Limb (tissue), 2 donors: ENCODE measurements at regions not wholly inside any gene's neighbourhood (a gene's known extent, or its start where the extent isn't known, plus 50 kb on each side); places are given as distances from the start of the nearest gene placed in this dataset.
"Not testable (repeated sequence)": the region's sequence is repeated elsewhere in the genome, so short reads cannot be mapped to it uniquely, and the experiment has no call there.

Experiments
- DNase-seq, 2 donors: peaks; one replicate each; pipeline ENCODE4 v3.0.0-alpha.2; 2016; ENCODE audit errors: extremely low spot score in 2 of 2

DNA sequence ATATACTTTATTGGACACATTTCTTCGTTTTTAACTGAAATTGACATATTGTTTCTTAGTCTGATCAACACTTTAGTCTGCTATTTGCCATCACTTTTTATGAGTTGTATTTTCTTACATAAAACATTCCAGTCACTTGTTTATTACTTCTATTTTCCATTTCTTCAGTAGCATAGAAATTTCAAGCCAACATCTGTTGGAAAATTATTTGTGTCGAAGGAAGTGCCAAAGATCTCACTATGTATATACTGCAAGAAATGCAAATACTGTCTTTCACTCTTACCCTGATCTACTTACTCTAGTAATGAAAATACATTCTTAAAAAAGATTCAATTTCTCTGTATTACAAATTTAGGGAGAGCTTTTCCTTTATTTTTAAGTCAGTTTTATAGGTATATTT lies 105.9 kb downstream of the SLC17A6 start:
- no peak for DNase-seq

DNA sequence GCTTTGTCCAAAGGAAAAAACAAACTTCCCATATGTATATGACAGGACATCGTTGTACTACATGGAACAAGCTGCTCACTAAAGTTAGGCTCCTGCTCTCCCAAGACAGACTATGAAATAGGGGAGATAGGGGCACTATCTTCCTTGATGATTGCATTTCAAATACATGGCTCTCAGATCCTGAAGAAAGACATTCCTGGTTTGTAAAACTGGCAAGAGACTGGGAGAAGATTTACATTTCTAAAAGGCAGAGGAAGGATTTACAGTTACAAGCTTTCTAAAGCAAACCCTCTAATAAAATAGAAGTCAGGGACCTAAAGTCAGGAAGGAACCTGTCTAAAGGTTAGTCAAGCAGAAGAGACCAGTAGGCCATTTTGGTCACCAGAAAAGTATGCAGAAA lies 103.7 kb downstream of the SLC17A6 start:
- DNase-seq = no peak

DNA sequence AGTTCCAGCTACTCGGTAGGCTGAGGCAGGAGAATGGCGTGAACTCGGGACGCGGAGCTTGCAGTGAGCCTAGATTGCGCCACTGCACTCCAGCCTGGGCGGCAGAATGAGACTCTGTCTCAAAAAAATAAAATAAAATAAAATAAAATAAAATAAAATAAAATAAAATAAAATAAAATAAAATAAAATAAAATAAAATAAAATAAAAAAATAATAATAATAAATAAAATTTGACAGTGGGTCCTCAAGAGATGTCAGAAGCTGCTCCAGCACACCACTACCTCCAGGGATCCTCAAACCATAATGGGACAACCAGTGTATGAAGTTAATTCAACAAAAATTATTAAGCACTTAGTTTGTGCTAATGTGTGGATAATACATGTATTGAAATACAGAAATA lies 97.4 kb downstream of the SLC17A6 start:
- not testable (repeated sequence) for DNase-seq

DNA sequence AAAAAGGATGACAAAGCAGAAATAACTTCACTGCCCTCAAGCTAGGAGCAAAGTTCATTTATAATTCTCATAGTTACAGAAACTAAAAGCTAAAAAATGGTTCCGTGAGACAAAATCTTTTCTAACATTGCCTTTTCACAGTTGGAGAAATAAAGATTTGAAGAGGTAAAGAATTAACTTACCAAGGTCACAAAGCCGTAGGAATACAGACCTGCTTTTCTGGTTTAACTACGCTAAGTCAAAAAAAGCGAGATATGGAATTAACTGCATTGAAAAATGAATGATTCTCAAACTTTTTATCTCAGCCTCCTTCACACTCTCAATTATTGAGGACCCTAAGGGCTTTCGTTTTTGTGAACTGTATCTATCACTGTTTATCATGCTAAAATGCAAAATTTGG lies 95.3 kb downstream of the SLC17A6 start:
- DNase-seq = no peak

DNA sequence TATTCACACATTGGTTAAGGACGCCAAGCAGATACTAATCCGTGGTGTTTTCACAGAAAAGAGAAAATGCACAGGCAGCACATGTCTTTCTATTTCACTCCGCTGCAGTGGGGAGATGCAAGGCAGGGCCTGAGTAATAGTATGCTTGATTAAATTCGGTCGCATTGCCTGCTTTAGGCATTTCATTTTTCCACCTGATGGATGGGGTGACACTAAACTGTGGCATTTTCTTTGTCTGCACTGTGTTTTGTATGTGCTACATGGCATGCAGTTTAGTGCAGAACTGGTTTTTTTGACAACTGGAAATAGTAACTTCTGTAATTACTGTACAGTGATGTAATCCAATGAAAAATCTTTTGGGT lies 94.9 kb downstream of the SLC17A6 start:
- no peak for DNase-seq

DNA sequence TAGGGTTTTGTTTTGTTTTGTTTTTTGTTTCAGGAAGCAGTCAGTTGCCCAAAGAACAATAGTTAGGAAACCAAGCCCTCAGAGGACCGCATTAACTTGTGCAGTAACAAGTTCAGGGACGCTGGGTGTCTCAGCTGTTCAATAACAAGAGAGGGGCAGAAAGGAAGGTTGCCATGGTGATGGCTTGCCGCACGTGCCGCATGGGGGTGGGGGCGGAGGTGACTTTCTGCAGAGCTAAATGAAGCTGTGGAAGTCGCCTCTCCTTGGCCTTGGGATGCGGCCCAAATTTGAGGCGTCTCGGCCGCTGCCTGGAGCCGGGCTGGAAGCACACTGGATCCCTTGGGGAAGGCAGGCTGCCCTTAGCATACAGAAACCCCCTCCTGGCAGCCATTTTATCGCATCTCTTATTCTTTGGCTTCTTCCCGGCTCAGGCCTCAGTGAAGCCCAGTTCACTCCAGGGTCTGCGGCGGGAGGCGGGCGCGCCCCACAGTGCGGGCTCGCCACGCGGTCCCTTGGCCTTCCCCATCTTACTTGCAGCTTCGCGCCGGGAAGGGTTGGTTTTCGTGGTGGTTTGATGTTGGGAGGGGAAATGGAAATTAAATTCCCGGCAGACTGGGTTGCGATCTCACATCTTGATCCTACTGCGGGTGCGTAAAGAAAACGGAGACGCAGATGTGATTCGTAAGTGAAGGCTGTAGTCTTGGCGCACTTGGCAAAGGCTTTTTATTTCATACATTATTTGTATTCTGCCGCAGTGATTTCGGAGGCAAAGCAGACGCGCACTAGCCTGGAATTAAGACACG lies 94.3 kb downstream of the SLC17A6 start:
- DNase-seq = peak; percentile 83 to 89

DNA sequence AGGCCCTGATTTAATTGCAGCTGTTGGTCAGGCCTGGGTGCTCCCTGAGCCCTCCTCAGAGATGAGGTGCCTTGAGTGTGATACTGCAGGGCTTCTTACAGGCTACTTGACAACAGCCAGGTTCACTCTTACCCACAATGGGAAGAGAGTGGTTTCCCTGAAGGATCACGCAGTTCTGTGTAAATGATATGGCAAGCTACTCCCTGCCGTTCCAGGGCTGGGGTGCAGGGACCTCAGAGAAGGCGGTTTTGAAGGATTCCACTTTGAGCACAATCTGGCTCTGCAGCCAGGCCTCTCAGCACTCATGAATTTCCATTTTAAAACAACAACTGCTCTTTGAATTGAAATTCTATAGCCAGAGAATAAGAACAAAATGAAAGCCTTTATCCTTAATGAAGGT lies 92.9 kb downstream of the SLC17A6 start:
- DNase-seq = peak in 1 of 2 donors; percentile 37

DNA sequence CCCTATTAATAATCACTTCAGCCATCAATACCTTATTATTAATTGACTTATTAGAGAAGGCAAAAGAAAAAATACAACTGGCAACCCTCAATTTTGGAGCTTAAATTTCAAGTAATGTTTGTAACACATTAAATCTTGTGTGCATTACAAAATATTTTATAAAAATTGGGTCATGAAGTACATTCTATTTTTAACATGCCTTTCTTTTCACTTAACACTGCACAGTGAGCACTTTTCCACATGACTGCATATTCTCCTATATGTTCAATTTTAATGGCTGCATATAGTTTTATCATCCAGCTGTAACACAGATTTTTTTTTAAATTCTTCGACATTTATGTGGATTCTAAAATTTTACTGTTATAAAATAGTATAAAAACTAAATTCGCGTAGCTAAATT lies 92.5 kb downstream of the SLC17A6 start:
- DNase-seq = peak in 1 of 2 donors; percentile 52

DNA sequence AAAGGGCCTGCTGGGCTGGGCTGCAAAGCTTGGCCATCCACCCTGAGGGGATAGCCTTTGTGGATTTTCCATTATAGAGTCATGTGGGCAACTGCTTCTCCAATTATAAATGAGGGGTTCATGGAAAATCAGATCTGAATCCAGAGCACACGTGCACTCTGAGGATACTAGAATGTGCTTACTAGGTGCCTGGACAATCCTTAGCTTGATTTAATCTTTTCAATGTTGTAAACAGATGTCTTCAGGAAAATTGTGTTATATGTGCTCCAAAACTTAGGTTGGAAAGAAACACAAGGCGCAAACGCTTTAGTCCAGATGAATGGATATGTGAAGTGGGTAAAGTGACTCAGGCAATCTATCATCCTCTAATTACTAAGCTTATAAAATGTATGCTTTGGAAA lies 92.0 kb downstream of the SLC17A6 start:
- DNase-seq = peak; percentile 29 to 53
